Keratinocyte (primary cell): ENCODE measurements at regions not wholly inside any gene's neighbourhood (a gene's known extent, or its start where the extent isn't known, plus 50 kb on each side); places are given as distances from the start of the nearest gene placed in this dataset.
"Not testable (repeated sequence)": the region's sequence is repeated elsewhere in the genome, so short reads cannot be mapped to it uniquely, and the experiment has no call there.

Experiments used
- CTCF ChIP-seq, 3 experiments: IDR thresholded peaks in 1 of 3; conservative IDR thresholded peaks in 1 of 3; optimal IDR thresholded peaks in 1 of 3; 2 replicates in 2 of 3; 3 replicates in 1 of 3; pipeline versions ENCODE3 to v1.5.1; 2011; ENCODE audit warnings: low read length in 3 of 3, mild to moderate bottlenecking in 3 of 3, moderate library complexity in 2 of 3, control low read depth in 1 of 3, inconsistent platforms in 1 of 3; ENCODE audit not compliant: insufficient read depth in 2 of 3; ENCODE audit errors: extremely low read depth in 1 of 3
- EZH2 ChIP-seq: IDR thresholded peaks from one replicate; pipeline ENCODE4 v1.6.1; 2012; ENCODE audit warnings: inconsistent platforms, mild to moderate bottlenecking, low read length, moderate library complexity

GRCh38 chr21:10325546-10325945 is 195.8 kb upstream of the TPTE start:
- TF ChIP-seq CTCF (optimal IDR thresholded peaks at IDR 0.05 in 1 of 3, IDR thresholded peaks at IDR 0.05 in 1 of 3, conservative IDR thresholded peaks at IDR 0.05 in 1 of 3; ENCODE audit: extremely low read depth in 1 of 3, insufficient read depth in 2 of 3, low read length in 3 of 3); EZH2: not testable (repeated sequence)
